NCI-H1436 (cell line): ENCODE measurements at regions not wholly inside any gene's neighbourhood (a gene's known extent, or its start where the extent isn't known, plus 50 kb on each side); places are given as distances from the start of the nearest gene placed in this dataset.

Experiments
- DNase-seq: peaks from one replicate; lab custom pipeline; 2025; lab: John Stamatoyannopoulos, UW

DNA sequence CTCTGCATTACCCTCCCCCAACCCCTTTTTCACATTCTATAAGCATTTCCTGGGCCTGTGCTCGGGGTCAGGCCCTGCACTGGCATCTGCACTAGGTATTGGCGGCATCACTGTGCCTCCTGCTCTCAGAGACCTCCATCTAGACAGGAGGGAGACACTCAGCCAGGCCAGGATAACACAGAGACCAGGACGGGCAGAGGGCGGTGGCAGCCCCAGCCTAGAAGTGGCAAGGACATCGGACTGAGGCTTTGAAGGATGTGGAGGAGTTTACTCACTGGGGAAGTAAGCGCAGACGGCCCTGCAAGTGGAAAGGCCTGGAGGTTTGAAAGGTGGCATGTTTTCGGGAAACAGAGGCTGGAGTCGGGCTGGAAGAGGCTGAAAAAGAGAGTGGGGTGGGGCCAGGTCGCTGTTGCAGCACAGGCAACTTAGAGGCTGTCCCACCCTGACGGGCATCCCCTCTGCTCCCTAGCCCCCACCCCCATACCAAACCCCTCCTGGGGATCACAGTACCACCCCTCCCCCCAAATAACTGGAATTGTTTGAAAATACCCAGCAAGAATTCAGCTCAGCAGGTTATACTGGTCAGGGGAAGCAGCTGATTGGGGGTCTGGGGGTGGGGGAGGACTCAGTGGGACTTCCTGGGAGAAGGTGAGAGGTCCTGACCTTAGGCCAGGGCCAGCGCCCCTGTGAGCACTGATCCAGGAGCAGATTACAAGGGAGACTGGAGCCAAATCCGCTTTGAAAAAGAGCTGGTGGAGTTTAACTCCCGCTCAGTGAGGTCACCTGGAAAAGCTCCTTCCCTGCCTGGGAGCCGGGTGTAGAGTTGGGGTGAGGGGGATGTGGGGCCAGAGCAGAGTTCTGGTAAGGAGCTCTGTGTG lies 121.8 kb upstream of the WNT4 start:
- no peak for DNase-seq

DNA sequence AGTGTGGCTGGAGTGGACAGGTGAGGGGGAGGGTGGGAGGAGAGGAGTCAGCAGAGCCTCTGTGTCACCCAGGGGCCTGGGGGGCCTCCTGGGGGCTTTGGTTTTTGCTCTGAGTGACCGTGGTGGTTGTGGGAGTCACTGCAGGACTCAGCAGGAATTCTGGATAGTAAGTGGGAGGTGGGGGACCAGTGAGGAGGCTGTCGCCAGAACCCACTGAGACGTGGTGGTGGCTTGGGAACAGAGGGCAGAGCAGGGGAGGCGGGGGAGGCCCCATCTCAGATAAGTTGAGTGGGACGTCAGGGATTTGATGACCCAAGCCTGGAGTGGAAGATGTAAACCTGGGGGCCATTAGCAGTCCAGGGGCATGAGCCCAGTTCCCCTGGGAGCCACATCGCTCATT lies 123.2 kb upstream of the WNT4 start:
- DNase-seq, result no peak

DNA sequence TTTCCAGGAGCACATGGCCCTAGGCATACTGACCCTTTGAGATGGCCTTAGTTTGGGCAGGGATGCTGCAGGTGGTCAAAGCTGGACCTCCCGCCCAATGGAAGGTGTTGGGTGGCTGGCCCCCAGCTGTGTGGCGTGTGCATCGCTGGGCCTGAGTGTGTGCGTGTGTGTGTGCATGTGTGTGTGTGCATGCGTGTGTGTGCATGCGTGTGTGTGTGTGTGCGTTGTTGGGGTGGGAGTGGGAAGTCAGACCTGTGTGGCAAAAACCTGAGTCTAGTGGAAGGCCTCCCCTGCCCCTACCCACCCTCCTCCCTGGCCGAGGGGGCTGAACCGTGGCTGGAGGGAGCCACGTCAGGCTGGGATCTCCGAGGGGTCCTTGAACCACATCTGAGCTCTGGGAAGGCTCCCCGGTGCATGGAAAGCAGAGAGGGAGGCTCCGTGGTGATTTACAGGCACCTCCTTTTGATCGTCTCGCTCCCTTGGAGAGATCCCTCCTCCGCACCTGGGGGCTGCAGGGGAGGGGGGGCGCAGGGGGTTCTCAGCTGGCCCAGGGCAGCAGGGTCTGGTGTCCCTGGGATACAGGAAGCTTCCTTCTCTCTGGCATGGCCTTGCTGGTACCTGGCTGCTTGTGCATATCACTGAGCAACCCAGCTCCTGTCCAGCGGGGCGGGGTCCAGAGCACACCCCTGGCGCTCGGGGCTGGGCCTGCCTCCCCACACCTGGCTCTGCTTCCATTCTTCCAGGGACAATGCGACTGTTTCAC lies 124.7 kb upstream of the WNT4 start:
- no peak for DNase-seq

DNA sequence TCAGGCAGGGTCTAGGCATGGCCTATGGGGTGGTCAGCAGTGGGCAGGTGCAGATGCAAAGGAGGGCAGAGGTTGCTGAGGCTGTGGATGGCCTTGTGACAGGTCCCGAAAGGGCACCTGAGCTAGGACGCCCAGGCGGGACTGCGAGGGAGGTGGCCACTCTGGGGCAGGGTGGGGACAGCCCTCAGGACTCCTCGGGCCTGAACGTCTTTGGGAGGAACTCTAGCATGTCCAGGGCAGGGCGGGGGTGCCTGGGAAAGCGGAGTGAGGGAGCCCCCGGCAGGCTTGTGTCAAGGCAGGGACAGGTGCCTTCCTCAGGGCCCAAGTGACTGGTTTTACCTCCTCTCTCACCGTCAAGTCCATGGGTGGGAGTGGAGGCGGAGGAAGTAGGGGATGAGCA lies 125.4 kb upstream of the WNT4 start:
- no peak for DNase-seq

DNA sequence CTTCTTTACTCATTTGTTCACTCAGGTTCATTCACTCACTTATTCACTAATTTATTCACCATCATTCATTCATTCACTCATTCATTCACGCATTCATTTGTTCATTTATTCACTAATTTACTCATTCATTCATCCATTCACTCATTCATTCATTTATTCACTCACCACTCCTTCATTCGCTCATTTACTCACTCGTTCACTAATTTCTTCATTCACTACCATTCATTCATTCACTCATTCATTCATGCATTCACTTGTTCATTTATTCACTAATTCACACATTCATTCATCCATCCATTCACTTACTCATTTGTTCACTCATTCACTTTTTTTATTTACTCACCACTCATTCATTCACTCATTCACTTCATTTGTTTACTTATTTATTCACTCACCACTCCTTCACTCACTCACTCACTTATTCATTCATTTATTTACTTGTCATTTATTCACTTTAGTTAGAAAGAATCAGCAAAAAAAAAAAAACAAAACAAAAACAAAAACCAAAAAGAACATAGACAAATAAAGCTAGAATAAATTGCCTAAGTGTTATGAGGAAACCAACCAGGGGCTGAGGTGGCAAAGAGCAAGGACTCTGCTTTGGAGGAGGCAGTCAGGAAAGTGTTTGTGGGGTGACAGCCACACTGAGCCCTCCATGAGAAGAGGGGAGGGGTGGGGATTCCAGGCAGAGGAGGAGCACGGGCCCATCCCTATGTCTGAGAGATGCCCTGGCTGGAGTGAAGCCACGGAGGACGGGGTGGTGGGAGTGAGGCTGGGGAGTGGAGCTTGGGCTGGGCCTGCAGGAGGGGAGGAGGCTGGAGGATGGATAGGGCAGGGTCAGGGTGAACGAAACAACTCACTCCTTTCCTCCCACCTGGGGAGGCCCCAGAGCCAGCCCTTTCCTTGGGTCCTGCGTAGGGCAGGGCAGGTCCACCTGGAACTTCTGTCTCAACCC lies 129.2 kb upstream of the WNT4 start:
- DNase-seq, result no peak

DNA sequence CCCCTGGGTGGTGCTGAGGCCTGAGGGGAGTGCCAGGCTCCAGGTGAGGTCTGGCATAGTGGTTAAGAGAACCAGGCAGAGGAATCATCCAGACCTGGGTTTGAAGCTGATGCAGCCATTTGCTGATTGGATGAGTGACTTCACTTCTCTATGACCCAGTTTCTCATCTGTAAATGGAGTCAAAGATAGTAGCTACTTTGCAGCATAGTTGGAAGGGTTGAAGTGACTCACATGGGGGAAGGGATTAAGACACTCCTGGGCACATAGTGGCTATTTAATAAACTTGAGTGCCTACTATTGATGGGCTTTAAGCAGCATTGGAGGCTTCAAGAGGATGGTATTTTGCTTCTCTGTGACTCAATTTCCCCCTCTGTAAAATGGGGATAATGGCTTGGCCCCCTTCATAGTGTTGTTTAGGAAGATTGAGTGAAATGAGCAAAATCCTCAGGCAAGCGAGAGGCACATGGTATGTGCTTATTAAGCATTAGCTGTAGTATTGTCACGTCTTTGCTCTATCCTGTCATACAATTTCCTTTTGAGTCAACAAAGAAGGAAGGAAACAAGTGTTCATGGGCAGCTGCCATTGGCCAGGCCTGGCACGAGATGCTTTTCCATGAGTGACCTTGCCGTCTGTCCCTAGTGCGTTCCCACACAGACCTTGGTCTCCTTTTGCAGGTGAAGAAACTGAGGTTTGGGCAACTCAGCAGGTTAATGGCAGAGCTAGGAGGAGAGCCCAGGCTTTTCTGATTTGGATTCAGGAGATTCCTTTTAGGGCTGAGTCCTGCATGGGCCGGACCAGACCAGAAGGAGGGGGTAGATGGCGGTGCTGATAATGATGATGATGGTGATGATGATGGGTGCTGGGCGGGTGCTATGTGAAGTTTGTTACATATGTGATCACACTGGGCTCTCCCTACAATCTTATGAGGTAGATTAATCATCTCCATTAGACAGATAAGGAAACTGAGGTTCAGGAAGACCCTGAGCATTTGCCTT lies 131.1 kb upstream of the WNT4 start:
- DNase-seq, result no peak

DNA sequence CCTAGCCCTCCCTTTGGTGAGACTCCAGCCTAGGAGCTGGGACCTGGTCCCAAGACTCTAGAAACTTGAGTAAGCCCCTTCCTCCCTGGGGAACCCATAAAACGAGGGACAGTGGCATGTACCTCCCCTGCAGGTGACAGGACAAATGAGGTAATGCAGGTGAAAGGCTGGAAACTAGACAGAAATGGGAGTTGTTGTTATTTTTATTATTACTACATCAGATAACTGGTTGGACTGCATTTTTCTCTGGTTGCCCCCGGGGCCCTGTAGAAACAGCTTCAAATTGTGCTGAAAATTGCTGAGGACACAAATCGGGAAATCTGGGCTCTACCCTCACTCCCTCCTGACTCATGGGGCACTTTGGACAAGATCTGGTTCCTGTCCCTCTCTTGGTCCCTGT lies 132.3 kb upstream of the WNT4 start:
- DNase-seq, result no peak

DNA sequence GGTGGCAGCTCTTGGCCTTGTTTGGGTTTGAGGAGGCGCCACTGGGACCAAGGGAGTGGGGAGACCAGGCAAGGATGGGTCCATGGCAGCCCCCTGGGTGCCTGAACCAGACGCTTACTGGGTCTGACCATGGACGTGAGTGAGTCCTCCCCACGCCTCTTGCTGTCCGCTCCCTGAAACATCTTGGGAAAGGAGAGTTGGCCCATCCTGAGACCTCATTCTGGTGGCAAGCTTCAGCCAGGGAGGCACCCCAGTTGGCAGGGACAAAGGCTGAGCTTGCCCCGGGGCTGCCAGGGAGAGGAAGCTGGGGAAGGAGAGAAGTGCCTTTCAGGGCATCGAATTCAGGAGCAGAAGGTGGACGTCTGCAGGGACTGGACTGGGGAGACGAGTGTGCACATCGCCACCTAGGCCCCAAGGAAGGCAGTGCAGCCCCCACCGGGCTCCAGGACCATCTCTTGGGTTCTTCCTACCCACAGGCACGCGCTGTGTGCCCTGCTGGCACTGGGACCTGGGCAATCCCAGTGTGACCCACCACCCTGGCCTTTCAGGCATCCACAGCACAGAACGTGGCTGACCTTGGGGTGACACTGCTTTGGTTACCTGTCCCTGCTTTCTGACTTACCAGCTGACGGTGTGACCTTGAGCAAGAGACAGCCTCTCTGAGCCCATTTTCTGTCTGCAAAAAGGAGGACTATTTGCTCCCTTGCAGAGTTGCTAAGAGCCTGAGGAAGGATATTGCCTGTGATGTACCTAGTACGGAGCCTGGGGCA lies 132.9 kb upstream of the WNT4 start:
- peak; percentile 50 for DNase-seq

DNA sequence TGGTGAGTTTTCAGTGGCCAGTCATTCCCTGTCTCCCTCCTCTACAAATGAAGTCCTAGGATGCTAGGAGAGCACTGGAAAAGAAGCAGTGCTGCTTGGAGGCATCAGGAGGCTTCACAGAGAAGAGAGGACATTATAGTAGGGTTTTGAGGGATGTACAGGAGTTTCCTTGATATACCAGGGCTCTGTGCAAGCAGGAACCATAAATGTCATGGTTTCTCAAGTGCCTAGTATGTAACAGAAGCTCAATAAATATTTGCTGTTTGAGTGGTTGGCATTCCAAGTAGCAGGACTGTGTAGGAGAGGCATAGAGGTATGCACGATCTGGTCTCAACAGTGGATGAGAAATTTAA lies 133.5 kb upstream of the WNT4 start:
- no peak for DNase-seq

DNA sequence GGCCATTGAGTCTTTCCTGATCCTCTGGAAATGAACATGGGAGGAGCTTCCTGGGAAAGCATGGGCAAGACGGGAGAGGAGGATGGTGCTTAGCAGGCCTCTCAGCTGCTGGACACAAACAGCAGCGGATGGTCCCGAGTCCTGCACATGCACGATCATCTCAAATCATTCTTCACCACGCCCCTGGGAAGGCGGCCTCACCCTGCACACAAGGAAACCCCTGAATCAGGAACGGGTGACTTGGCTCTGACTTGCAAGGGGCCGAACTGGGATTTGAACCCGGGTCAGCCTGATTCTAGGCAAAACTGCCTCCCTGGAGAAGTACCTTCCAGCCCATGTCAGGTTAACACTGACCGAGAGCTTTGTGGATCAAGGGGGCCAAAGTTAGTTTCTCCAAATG lies 134.8 kb upstream of the WNT4 start:
- no peak for DNase-seq

DNA sequence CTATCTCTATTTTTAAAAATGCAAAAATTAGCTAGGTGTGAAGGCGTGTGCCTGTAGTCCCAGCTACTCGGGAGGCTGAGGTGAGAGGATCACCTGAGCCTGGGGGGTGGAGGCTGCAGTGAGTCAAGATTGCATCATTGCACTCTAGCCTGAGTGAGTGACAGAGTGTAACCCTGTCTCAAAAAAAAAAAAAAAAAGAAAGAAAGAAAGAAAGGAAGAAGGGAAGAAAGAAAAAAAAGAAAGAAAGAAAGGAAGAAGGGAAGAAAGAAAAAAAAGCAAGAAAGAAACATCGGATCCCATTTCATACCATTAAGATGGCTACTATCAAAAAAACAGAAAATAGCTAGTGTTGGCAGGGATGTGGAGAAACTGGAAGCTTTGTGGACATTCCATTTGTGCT lies 136.8 kb upstream of the WNT4 start:
- DNase-seq, result no peak

DNA sequence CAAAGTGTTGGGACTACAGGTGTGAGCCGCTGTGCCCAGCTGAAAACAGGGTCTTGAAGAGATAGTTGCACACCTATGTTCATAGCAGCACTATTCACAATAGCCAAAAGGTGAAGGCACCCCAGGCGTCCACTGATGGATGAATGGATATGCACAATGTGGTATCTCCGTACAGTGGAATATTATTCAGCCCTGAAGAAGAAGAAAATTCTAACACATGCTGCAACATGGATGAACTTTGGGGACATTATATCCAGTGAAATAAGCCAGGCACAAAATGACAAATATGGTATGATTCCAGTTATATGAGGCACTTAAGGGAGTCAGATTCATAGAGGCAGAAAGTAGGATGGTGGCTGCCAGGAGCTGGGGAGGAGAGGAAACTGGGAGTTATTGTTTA lies 137.6 kb upstream of the WNT4 start:
- DNase-seq, result no peak

DNA sequence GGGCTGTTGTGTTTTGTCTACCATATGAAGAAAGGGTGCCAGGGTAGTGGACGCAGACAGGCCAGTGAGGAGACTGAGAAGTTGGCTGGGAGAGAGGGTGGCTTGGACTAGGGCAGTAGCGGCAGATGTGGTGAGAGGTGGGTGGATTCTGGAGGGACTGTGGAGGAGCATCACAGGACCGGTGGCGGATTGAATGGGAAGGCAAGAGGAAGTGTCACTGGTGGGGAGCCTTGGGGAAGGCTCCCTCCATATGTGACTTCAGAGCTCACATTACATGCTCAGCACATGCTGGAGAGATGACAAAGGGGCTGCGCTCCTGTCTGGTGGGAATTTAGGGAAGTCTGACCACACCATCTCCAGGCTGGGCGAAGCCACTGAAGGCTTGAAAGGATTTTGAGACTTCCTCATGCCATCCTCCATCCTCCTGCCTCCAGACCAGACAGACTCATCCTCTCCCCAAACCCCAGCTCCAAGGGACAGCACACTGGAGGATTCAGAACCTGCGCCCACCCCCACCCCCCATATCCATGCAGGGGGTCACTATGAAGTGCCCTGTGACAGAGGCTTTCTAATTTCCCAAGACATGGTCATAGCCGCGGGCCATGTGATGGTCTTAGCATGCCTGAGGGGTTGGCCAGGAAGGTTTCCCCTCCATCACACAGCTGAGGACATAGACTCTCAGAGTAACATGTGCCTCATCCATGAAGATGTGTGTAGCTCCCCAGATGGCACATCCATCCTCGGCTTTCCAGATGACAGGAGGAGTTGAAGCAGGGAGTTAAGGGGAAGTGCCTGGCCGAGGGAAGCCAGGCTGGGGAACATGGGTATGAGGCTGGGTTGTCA lies 138.8 kb upstream of the WNT4 start:
- no peak for DNase-seq

DNA sequence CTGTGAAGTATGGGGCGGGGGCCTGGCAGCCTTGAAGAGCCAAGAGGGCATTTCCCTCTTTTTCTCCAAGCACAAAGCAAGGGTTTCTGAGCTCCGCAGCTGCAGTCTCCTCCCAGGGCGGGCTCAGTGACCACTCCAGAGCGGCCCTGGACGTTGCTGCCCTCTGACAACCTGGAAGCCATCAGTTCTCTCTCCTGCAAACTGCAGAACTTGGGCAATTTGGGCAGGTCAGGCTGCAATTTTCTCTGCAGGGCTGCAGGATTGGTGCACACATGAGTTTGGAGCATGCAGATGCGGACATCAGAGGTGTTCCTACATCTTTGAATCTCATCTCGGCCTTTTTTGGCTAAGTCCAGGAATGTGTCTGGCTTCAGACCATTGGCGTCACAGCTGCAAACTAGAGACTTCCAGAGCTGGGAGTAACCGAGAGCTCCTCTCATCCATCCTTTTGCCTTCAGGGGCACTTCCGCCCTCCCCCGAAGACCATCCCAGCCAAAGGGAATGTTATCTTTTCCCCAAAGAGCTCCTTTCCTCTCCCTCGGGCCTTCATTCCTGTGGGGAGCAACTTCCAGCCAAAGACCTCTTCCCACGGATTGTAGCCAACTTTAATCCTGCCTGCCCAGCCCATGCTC lies 139.6 kb upstream of the WNT4 start:
- no peak for DNase-seq

DNA sequence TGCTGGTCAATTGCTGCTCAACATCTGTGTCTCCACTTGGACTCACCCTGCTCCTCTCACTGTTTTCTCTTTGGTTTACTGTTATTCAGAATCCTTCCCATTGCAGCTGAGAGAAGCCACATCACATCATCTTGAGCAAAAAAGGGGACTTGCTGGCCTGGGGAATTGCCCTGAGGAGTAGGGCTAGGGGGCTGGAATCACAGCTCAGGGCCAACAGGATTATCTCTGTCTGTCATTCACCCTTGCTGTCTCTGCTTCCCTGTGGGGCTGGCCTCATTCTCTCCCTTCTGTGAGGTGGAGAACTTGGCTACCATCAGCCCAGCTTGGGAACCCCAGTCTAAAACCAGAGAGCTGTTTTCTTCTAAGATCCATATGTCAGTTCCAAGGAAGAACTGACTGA lies 140.7 kb upstream of the WNT4 start:
- DNase-seq, result no peak

DNA sequence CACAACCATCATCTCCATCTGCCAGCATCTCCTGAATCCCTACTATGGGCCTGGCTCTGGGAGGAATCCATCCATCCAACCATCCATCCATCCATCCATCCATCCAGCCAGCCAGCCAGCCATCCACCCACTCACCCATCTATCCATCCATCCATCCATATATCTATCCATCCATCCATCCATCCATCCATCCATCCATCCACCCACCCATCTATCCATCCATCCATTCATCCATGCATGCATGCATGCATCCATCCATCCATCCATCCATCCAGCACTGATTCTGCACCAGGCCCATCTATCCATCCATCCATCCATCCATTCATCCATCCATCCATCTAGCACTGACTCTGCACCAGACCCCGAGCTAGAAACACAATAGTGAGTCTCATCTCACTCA lies 141.3 kb upstream of the WNT4 start:
- no peak for DNase-seq

DNA sequence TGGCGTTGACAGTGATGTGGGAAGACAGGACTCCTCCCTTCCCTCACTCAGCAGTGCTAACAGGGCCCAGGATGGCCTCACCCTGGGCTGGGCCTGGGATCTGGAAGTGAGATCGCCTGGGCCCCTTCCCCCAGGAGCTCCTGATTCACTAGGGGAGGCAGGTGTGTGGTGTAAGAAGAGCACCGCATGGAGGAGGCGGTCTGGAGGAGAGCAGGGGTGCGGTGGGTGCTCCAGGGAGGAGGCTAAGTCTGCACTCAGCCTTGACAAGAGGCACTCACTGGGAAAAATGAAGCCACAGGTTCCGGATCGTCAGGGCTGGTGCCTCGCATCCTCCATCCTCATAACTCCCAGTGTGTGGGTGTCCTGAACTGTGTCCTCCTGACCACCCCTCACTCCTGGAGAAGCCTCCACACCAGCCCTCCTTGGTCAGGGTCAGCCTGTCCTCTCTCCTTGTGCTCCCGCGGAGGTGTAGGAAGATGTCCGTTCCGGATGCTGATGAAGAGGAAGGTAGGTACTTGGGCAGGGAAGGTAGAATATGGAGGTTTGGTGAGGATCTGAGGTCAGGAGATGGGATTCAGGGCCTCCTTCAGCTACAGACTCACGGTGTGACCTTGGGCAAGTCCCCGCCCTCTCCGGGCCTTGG lies 142.1 kb upstream of the WNT4 start:
- DNase-seq, result no peak
